ENCODE measurements at regions not wholly inside any gene's neighbourhood (a gene's known extent, or its start where the extent isn't known, plus 50 kb on each side); places are given as distances from the start of the nearest gene placed in this dataset. TPM values are rescaled to one million over a fixed set of nuclear protein-coding genes. Genes with fewer than 3 reads are reported as not detected.

- H3K36me3 ChIP-seq, result no peaks in the 10 kb centered on the region
- WGBS, 2 donors, result 69 to 83% methylated on average over 6 of the region's 6 CpGs
- TF ChIP-seq CTCF (IDR thresholded peaks at IDR 0.05) (no peak), POLR2A (IDR thresholded peaks at IDR 0.05) (no peak)
Measured at GRCh38 chr22:22834783-22835182, 52.8 kb upstream of the IGLL5 start.

GRCh38 chr22:22835242-22835641, 52.4 kb upstream of the IGLL5 start:
- no peaks in the 10 kb centered on the region for H3K4me1 ChIP-seq
- H3K36me3 ChIP-seq, result no peaks in the 10 kb centered on the region
- no peaks in the 10 kb centered on the region for H3K9me3 ChIP-seq
- intact Hi-C loops (cut with DNase I), result no loop called here
- no peak overlapping the region for H3K4me3 ChIP-seq (replicated peaks in 1 of 3)
- 73 to 91% methylated on average over 4 of the region's 4 CpGs for WGBS, 2 donors
- no peak for DNase-seq
- no peaks in the 10 kb centered on the region for H3K27me3 ChIP-seq
- no peak overlapping the region for H3K27ac ChIP-seq
- TF ChIP-seq POLR2A (IDR thresholded peaks at IDR 0.05) (no peak), CTCF (IDR thresholded peaks at IDR 0.05) (no peak)

More at GRCh38 chr22:22834783-22835182, 52.8 kb upstream of the IGLL5 start:
- no peaks in the 10 kb centered on the region for H3K9me3 ChIP-seq
- no peaks in the 10 kb centered on the region for H3K27me3 ChIP-seq
- H3K4me3 ChIP-seq (replicated peaks in 1 of 3), result no peak overlapping the region
- no peaks in the 10 kb centered on the region for H3K4me1 ChIP-seq
- DNase-seq, result no peak
- intact Hi-C loops (cut with DNase I), result no loop called here
- no peak overlapping the region for H3K27ac ChIP-seq

GRCh38 chr22:22835771-22836291, 51.8 kb upstream of the IGLL5 start:
- H3K36me3 ChIP-seq, result no peaks in the 10 kb centered on the region
- H3K27ac ChIP-seq, result no peak overlapping the region
- DNase-seq, result no peak
- no peak overlapping the region for H3K4me3 ChIP-seq (replicated peaks in 1 of 3)
- no peaks in the 10 kb centered on the region for H3K27me3 ChIP-seq
- WGBS, 2 donors, result 77 to 85% methylated on average over 3 of the region's 3 CpGs
- H3K9me3 ChIP-seq, result no peaks in the 10 kb centered on the region
- TF ChIP-seq CTCF (IDR thresholded peaks at IDR 0.05) (no peak), POLR2A (IDR thresholded peaks at IDR 0.05) (no peak)
- no peaks in the 10 kb centered on the region for H3K4me1 ChIP-seq
- intact Hi-C loops (cut with DNase I), result no loop called here

GRCh38 chr22:22836635-22837034, 51.0 kb upstream of the IGLL5 start:
- H3K4me1 ChIP-seq, result no peaks in the 10 kb centered on the region
- WGBS, 2 donors, result 66 to 72% methylated on average over 6 of the region's 6 CpGs
- no peak for DNase-seq
- TF ChIP-seq POLR2A (IDR thresholded peaks at IDR 0.05) (no peak), CTCF (IDR thresholded peaks at IDR 0.05) (no peak)
- H3K27me3 ChIP-seq, result no peaks in the 10 kb centered on the region
- intact Hi-C loops (cut with DNase I), result no loop called here
- no peak overlapping the region for H3K4me3 ChIP-seq (replicated peaks in 1 of 3)
- H3K27ac ChIP-seq, result no peak overlapping the region
- H3K9me3 ChIP-seq, result no peaks in the 10 kb centered on the region
- H3K36me3 ChIP-seq, result no peaks in the 10 kb centered on the region

MicroRNA genes in the stretch of these regions (microRNA counts, 767-probe panel; counts per million panel counts)
- 0 counts per million in 2 donors for microRNA hsa-miR-650

Small RNA genes lying in the stretch of these regions (microRNA-seq; reads per million reads assigned to microRNA genes)
- not detected for gene MIR650

Small RNA genes lying in the stretch of these regions (small RNA-seq; reads per million reads assigned to genes)
- gene AC244157.1 (not detected), gene AC245028.1 (not detected), gene AC245028.2 (not detected), gene AC245028.3 (not detected), gene IGLV3-13 (not detected), gene IGLV3-15 (not detected), gene IGLV3-17 (not detected), gene IGLVI-20 (not detected), gene IGLVVI-22-1 (not detected)

Data from thyroid gland (tissue), 4 donors.